ENCODE measurements at regions not wholly inside any gene's neighbourhood (a gene's known extent, or its start where the extent isn't known, plus 50 kb on each side); places are given as distances from the start of the nearest gene placed in this dataset.
"Not testable (repeated sequence)": the region's sequence is repeated elsewhere in the genome, so short reads cannot be mapped to it uniquely, and the experiment has no call there.

DNA sequence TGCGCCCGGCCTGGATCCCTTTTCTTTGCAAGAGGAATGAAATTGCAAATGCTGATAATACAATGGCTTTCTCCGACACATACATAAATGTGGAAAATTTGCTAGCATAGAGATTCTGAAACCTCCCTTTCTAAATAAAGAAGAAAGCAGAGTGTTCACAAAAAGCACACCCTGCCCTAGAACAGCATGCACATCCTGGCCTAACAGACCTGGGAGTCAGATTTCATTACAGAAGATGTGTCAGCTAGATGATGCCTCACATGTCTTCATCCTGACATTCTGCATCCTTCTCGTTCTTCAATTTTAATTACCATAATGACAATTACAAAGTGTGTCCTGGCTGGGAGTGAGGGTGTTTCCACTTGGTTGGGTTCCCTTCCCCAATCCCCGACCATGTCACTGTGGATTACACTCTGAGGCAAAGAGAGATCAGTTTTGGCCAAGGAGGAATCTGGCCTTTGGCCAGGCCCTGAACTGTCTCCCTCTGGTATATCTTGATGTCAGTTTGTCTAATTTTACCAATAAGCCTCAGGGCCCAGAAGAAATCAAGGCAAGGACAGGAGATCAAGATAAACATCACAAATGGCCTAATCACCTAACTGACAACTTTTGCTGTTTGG is 104.9 kb upstream of the SPATA12 start:
- no peak for DNase-seq (ENCODE audit: low read depth)

DNA sequence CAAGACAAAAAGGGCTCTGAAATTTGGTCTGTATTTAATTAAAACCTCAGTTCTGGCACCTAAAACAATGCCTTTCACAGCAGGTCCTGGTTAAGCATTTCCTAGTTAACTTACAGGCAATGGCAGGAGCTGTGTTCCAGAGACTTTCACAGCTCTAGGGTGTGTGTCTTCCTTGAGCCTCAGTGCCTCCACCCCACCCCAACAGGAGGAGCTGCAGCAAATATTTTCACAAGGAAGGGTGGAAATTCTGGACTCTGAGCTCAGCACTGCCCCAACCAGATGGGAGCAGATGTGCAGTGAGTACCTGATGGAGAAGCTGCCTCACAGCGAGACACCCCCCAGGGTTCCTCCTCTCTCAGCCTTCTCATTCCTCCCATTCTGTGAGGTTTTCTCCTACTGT is 106.3 kb upstream of the SPATA12 start:
- no peak for DNase-seq (ENCODE audit: low read depth)

DNA sequence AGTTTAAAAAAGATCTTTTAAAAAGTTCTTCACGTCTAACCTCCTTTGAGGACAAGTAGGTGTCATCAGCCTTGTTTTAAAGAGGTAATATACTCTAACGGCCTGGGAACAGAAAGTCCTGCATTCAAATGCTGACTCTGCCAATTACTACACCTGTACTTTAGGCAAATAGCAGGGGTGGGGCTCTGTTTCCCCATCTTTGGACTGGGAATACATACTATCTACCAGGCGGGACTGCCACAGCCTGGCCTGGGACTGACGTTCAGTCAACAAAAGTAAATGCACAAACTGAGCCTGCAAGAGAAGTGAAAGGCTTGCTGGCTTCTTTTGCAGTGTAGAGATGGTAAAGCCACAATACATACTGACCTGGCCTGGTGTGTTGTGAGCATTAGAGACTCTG is 107.6 kb upstream of the SPATA12 start:
- no peak for DNase-seq (ENCODE audit: low read depth)

DNA sequence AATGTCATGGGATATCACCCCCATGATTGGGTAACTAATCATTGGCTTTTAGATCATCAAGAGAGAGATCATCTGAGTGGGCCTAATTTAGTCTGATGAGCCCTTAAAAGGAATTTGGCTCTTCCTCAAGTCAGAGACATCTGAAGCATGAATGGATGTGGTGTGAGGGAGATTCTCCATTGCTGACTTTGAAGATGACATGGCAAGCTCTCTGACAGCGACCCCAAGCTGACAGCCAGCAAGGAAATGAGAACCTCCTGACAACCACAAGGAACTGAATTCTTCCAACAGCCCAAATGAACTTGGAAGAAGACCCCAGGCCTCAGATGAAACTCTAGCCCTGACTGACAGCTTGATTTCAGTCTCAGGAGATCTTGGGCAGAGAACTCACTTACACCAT is 108.4 kb upstream of the SPATA12 start:
- no peak for DNase-seq (ENCODE audit: low read depth)

DNA sequence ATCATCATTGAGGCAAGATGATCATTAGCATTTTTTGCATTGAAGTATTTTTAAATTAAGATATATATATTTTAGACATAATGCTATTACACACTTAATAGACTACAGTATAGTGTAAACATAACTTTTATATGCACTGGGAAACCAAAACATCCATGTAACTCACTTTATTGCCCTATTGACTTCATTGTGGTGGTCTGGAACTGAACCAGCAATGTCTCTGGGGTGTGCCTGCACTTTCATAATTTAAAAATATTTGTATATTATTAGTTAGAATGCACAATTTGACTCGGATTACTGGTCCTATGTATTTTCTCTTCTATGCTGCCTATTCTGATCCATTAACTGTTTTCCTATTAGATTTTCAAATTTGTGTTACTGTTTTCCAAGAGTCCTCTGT is 109.1 kb upstream of the SPATA12 start:
- no peak for DNase-seq (ENCODE audit: low read depth)

DNA sequence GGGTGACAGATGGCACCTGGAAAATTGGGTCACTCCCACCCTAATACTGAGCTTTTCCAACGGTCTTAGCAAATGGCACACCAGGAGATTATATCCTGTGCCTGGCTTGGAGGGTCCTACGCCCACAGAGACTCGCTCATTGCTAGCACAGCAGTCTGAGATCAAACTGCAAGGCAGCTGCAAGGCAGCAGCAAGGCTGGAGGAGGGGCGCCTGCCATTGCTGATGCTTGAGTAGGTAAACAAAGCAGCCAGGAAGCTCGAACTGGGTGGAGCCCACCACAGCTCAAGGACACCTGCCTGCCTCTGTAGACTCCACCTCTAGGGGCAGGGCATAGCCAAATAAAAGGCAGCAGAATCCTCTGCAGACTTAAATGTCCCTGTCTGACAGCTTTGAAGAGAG is 115.1 kb upstream of the SPATA12 start:
- not testable (repeated sequence) for DNase-seq (ENCODE audit: low read depth)

DNA sequence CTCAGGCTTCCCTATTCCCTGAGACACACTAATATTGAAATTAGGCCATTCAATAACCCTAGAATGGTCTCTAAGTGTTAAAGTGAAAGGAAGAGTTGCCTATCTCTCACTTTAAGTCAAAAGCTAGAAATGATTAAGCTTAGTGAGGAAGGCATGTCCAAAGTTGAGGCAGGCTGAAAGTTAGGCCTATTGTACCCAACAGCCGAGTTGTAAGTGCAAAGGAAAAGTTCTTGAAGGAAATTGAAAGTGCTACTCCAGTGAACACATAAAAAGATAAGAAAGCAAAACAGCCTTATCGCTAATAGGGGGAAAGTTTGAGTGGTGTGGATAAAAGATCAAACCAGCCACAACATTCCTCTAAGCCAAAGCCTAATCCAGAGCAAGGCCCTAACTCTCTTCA is 117.9 kb upstream of the SPATA12 start:
- DNase-seq (ENCODE audit: low read depth): no peak

DNA sequence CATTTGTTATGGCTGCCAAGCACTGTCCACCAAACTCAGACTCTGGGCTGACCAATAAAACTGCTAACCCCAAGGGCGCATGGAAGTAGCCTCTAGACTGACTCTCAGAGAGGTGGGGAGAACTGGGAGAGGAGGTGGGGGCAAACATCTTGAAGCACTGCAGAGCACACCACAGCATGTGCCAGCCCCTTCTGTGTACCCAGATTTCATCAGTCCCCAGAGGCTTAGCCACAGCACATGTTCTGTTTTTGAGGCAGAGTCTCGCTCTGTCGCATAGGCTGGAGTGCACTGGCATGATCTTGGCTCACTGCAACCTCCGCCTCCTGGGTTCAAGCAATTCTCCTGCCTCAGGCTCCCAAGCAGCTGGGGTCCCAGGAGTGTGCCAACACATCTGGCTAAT is 119.5 kb upstream of the SPATA12 start:
- no peak for DNase-seq (ENCODE audit: low read depth)

DNA sequence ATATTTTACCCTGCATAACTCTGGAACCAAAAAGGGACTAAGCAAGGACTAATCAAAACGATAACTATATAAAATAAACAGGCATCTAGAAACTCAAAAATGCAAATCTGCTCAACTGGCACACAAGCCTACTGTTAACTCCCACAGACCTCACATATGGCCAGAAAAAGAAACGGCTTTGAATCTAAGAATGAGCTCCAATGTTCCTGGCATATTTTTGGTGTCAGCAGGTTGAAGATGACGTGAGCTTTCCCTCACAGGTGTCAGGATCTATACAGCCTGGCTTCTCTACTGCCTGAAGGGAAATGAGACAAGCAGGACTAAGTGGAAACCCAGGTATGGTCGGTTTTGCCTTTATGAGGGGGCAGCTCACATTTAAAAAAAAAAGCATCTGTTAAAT is 120.1 kb upstream of the SPATA12 start:
- no peak for DNase-seq (ENCODE audit: low read depth)

DNA sequence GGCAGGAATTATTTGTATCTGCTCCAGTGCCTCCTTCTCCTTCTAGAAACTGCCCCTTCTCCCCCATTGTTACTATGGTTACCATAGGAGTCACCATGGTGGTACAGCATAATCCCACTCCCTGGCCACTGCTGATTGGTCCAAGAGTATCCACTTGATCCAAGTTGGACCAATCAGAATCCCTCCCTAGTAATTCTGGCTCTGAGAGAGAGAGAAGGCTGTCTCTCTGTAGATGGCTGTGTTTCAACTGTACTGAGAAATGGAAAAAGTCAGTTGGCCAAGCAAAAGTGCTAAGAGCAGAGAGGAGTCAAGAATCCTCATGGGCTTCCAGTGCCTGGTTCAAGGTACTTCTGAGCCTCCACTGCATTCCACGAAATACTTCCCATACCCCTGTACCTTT is 120.6 kb upstream of the SPATA12 start:
- no peak for DNase-seq (ENCODE audit: low read depth)

DNA sequence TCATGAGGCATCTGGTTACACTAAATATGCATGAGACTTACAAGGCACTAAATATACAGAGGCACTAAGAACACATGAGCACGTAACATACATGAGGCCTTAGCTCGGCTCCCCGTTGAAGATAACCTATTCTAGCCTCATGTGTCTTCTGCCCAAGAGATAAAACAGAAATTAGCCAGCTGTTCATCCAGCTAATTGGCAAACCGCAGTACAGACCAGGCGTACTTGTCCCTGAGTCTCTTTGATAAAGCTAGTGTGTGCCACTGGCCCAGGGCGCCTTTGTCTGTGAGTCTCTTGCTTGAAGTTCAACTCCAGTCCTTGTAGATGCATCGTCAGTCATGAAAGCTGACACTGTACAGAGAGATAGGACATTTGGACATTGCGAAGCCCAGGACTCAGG is 121.9 kb upstream of the SPATA12 start:
- DNase-seq (ENCODE audit: low read depth): no peak

DNA sequence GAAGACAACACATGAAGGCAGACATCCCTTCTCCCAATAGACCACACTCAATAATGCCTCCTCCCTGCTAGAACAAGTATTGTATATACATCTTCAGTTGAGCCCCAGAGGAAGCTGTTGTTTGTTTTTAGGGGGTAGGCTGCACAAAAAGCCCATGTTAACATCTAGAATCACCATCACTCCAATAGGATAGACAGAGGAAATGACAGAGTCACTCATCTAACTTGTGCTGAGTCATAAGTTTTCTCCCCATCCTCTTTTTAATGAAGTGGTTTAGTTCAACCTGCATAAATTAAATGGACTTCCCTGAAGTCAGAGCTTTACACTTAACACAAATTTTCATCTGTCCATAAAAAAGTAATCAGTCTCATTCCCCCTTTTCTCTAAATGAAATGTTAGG is 122.9 kb upstream of the SPATA12 start:
- DNase-seq (ENCODE audit: low read depth): no peak

DNA sequence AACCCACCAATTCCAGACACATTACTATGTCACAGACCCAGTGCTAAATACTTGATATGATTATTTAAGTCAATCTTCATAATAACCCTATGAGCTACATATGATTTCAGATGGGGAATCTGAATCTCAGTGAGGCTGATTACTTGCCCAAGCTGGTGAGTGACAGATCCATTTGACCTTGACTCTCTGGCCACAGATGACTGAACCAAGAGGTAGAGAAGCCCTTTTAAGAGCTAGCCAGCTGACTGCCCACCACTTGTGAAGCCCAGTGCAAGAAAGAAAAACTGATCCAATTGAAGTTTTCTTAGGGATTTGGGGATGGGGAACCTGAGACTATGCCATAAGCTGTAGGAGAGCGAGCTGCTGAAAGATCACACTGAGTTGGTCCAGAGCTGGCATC is 124.7 kb upstream of the SPATA12 start:
- DNase-seq (ENCODE audit: low read depth): no peak

DNA sequence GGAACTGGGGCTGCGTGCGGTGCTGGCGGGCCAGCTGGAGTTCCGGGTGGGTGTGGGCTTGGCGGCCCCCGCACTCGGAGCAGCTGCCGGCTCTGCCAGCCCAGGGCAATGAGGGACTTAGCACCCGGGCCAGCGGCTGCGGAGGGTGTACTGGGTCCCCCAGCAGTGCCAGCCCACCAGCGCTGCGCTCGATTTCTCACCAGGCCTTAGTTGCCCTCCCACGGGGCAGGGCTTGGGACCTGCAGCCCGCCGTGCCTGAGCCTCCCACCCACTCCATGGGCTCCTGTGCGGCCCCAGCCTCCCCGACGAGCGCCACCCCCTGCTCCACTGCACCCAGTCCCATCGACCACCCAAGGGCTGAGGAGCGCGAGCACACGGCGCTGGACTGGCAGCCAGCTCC is 126.0 kb upstream of the SPATA12 start:
- DNase-seq (ENCODE audit: low read depth): not testable (repeated sequence)

DNA sequence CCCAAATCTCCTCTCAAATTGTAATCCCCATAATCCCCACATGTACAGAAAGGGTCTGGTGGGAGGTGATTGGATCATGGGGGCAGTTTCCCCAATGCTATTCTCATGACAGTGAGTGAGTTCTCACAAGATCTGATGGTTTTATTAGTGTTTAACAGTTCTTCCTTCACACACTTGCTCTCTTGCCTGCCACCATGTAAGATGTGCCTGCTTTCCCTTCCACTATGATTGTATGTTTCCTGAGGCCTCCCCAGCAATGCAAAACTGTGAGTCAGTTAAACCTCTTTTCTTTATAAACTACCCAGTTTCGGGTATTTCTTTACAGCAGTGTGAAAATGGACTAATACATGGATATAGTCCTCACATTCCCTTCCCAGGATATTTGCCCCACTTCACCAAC is 126.7 kb upstream of the SPATA12 start:
- no peak for DNase-seq (ENCODE audit: low read depth)

DNA sequence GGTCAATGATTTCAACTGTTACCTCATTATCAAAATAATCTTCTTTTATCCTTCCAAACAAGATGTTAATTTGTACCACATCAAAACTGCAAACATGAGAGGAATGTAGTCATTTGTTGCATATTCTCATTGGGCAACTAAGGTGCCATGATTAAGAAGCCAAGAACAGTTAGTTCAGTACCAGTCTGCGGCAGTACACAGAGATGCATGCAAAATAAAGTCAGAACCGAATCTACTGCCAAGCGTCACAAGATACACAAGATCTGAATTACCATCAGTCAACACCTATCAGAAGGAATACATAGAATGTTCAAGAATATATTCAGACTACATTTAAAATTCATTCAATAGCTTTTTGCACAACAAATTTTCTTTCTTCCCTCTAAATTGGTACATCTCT is 127.6 kb upstream of the SPATA12 start:
- no peak for DNase-seq (ENCODE audit: low read depth)

DNA sequence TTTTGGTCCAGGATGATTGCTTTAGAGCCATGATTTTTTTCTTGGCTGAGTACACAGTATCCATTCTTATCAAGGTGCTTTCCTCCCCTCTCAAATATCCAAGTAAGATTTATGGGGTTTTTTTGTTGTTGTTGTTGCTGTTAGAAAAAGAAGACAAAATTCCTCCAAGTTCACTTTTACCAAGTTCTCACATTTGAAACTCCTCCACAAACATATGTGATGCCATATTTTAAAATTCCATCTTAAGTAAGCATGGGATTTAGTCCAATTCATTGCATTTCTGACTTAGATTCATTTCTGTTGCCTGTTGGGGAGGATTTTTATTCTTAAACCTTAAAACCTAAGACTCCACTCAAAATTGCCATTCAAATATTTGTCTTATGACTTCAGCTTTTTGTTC is 128.6 kb upstream of the SPATA12 start:
- DNase-seq (ENCODE audit: low read depth): no peak

DNA sequence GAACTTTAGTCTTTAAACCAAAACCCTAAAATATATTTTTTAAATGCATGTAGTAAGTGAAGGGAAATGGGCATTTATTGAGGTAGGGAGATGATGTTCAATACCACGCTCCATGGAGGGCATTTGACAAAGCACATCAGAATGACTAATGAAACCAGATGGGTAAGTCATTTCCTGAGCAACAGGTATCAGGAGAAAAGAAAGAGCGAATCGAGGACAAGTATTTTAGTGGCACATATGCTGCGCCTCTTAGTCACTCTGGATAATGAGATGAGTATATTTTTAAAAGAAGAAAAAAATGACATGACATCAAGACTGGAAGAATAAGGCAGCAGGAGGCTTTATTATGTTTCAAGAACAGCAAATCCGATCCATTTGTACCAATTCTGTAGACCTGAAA is 129.0 kb upstream of the ARHGEF3 start:
- no peak for DNase-seq (ENCODE audit: low read depth)

DNA sequence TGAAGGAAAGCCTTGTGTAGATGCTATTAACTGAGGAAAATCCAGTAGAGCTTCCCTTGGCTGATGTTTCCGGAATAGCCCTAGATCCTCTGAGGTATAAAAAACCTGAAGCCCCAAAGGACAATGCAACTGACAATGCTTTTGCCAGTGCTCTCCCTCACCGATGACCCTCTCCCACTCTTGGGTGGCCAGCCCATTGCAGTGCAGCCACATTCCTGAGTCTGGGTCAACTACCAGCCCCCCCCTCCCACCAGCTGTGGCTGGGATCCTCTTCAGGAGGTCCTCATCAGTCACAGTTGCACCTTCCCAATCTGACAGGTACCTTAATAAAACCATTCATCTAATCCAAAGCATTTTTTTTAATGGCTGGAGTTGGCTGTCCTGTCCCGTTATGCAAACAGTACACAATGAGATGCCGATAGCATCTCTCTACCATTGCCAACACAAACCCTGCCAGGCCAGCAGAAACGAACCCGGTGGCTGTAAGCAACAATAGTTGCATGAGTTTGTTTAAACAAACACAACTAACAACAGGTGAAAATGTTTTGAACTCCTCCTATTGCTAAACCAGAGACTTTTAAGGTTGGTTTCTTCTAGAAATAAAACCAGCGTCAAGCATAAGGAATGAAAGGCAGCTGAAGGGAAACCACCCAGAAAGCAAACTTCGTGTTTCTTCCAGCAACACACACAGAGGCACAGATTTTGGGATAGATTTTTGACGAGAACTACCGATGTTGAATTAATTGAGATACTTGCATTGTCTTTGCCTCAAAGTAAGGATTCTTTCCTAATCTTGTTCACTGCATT is 128.3 kb upstream of the ARHGEF3 start:
- no peak for DNase-seq (ENCODE audit: low read depth)

DNA sequence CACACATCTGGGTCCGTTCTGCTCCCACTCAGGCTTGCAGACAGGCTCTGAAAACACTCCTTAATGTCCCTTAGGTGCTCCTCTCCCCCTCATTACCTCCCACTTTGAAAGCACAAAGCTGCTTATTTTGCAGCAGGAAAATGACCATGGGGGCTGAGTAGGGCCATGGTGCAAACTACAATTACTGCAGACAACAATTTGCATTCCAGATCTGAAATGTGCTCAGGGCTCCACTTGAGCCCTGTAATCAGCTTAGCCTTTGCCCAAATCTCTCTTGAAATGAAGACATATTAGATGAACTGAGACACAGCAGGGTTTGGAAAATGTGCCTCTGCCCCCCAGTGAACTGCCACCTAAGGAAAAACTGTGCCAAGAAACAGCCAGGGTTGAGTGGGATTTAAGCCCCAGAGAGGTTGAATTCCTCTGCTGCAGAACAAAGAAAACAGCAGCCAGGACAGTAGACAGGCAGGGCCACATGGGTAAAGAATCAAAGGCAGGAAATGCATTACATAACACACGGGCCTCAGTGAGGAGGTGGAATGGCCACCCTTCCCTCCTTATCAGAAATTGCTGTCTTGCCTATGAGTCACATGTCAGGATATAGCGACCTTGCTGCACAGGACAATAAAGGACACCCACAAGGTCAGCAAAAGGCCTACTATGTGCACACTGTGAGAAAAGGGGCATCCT is 126.8 kb upstream of the ARHGEF3 start:
- DNase-seq (ENCODE audit: low read depth): no peak

DNA sequence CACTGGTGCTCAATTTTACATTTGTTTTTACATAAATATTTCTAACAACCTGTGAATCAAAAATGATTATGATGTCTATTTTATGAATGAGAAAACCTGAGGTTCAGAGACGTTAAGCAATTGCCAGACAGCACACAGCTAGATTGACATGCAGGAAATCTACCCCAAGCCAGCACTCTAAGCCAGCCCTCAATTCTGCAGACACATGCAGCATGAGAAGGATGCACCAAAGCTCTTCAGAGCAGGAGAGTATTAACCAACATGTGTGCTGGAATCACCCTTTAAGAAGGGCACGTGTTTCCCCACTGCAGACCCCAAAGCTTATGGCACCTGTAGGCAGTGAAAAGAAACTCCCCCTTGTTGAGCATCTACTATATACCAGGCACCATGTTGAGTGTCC is 126.1 kb upstream of the ARHGEF3 start:
- DNase-seq (ENCODE audit: low read depth): no peak

DNA sequence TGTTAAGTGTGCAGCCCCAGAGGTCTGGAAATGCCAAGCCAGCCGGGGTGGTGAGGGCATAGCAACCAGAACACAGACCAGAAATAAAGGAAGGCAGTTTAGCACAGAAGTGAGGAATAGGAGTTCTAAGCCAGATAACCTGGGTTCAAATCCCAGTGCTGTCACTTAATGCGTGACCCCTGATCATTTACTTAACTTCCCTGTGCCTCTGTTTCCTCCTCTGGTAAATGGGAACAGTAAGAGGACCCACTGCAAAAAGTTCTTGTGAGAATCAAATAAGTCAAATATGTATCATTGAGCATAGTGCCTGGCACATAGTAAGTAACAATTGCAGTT is 125.2 kb upstream of the ARHGEF3 start:
- DNase-seq (ENCODE audit: low read depth): no peak

DNA sequence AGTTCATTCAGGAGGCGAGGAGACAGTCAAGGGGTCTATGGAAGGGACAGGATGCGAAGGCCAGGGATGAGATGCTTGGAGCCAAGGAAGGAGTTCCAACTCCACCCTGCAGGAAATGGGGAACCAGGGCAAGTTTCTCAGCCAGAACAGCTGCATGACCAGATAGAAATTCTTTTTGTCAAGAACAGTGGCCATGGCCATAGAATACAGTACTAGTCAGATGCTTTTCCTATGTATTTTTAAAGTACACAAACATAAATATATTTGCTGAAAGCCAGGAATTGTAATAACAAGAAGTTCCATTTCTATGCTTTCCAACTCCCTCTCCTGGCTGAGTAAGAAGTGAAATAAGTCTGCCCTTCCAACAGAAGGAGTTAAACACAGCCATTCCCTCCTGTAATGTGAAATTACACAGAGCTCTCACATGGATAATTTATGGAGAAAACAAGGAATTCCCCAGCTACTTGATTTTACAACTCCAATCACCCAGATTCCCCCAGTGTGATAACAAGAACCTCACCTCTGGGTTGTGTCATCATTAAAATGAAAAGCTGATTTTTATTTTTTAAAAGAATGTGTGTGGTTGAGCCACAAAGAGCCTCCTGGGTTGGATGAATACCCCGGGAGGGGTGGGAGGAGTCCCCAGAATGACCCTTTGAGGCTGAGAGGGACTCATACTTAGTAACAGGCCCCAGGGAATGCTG is 124.6 kb upstream of the ARHGEF3 start:
- no peak for DNase-seq (ENCODE audit: low read depth)

Measured in activated T-cell treated with anti-CD3 and anti-CD28 coated beads for 48 hours (primary cell).